ENCODE measurements at regions not wholly inside any gene's neighbourhood (a gene's known extent, or its start where the extent isn't known, plus 50 kb on each side); places are given as distances from the start of the nearest gene placed in this dataset.

GRCh38 chr14:29061702-29062101 lies 295.1 kb downstream of the FOXG1 start:
- no peak for TF ChIP-seq CTCF (tag by site-specific recombination; IDR thresholded peaks at IDR 0.05)
- TF ChIP-seq ZNF214 (tag by site-specific recombination; IDR thresholded peaks at IDR 0.05; ENCODE audit: borderline replicate concordance), result no peak
- no peak for TF ChIP-seq KLF1 (tag by site-specific recombination; IDR thresholded peaks at IDR 0.05)
